Hepatocyte (in vitro differentiated cells): ENCODE measurements at regions not wholly inside any gene's neighbourhood (a gene's known extent, or its start where the extent isn't known, plus 50 kb on each side); places are given as distances from the start of the nearest gene placed in this dataset.

Experiments used
- CTCF ChIP-seq: fragments of 200-600 bp; sonication (generic); IDR thresholded peaks from 2 replicates; pipeline ENCODE4 v1.5.1; 2016; ENCODE audit warnings: antibody characterized with exemption, mild to moderate bottlenecking; ENCODE audit not compliant: poor library complexity
- EZH2 ChIP-seq: fragments of 200-600 bp; sonication (generic); IDR thresholded peaks from 2 replicates; pipeline ENCODE4 v1.6.1; 2016; ENCODE audit warnings: antibody characterized with exemption, mild to moderate bottlenecking, borderline replicate concordance

GRCh38 chr16:6937641-6938040 is 395.0 kb upstream of the RBFOX1 start:
- TF ChIP-seq EZH2, result no peak
- TF ChIP-seq CTCF, result no peak
